Thymus (tissue), 11 donors: ENCODE measurements at regions not wholly inside any gene's neighbourhood (a gene's known extent, or its start where the extent isn't known, plus 50 kb on each side); places are given as distances from the start of the nearest gene placed in this dataset.

Experiments used
- DNase-seq, 9 donors: peaks; one replicate each; pipeline ENCODE4 v3.0.0-alpha.2; 2013; ENCODE audit warnings: low spot score in 9 of 9, low read depth in 6 of 9, missing footprints in 1 of 9
- H3K27ac ChIP-seq, 2 donors: one replicate each; pipeline ENCODE4 v1.5.1; 2013; ENCODE audit warnings: control low read depth in 1 of 2, low read depth in 1 of 2, low read length in 1 of 2, mild to moderate bottlenecking in 1 of 2, moderate library complexity in 1 of 2
- H3K27me3 ChIP-seq, 2 donors: one replicate each; pipeline ENCODE4 v1.5.1; 2013; ENCODE audit warnings: low read length in 1 of 2; ENCODE audit not compliant: control insufficient read depth in 2 of 2, insufficient read depth in 1 of 2
- H3K36me3 ChIP-seq, 2 donors: one replicate each; pipeline ENCODE4 v1.5.1; 2013; ENCODE audit warnings: low read length in 1 of 2, mild to moderate bottlenecking in 1 of 2, moderate library complexity in 1 of 2; ENCODE audit not compliant: control insufficient read depth in 2 of 2, insufficient read depth in 2 of 2
- H3K4me1 ChIP-seq, 2 donors: one replicate each; pipeline ENCODE4 v1.5.1; 2013; ENCODE audit warnings: low read length in 2 of 2; ENCODE audit not compliant: control insufficient read depth in 2 of 2, insufficient read depth in 2 of 2
- H3K4me3 ChIP-seq, 2 donors: one replicate each; pipeline ENCODE4 v1.5.1; 2013; ENCODE audit warnings: low read length in 2 of 2, control low read depth in 1 of 2, mild to moderate bottlenecking in 1 of 2
- H3K9me3 ChIP-seq, 2 donors: one replicate each; pipeline ENCODE4 v1.5.1; 2013; ENCODE audit warnings: low read length in 1 of 2, mild to moderate bottlenecking in 1 of 2; ENCODE audit not compliant: control insufficient read depth in 2 of 2, insufficient read depth in 1 of 2
- WGBS: extraction: QIAGEN DNeasy Blood & Tissue Kit; methylation state at CpG from one replicate; pipeline ENCODE4 v1.1.7; 2013; 5-methylcytosine and 5-hydroxymethylcytosine counted together
- donor health status: healthy.

DNA sequence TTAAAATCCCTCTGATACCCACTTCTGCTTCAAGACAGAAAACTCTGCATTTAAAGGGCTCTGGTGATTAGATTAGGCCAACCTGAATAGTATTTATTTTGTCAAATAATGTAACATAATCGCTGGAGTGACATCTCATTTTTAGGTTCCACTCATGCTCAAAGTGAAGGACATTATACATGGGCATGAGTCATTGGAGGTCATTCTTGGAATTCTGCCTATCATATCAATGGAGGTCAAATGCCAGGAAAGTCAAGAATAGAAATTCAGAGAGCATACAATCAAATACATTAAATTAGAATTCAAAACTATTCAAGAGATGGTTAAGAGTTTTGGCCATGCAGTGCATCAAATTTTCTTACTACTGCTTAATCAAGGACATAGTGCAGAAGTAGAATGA is 50.8 kb upstream of the PRSS1 start:
- Histone ChIP-seq H3K27me3 (no peaks in the 10 kb centered on the region), H3K36me3 (no peaks in the 10 kb centered on the region), H3K4me3 (no peak overlapping the region), H3K4me1 (peaks cover 0 to 3% of the 10 kb centered on the region in 2 donors), H3K27ac (no peak overlapping the region), H3K9me3 (no peaks in the 10 kb centered on the region)
- no peak for DNase-seq
- WGBS, result 98% methylated on average over 1 of the region's 1 CpG

DNA sequence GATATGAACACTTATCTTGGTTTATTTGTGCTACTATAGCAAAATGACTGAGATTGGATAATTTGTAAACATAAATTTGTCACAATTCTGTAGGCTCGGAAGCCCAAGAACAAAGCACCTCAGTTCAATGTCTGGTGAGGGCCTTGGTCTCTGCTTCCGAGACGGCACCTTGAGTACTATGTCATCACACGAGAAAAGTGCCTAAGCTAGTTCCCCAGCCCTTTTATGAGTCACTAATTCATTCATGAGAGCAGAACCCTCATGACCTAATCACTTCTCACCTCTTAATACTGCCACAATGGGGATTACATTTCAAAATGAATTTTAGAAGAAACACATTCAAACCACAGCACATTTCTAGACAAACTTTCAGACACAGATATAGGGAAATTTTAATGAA is 52.0 kb upstream of the PRSS1 start:
- 95% methylated on average over 4 of the region's 4 CpGs for WGBS
- H3K27me3 ChIP-seq, result no peaks in the 10 kb centered on the region
- no peak for DNase-seq
- H3K36me3 ChIP-seq, result no peaks in the 10 kb centered on the region
- H3K4me1 ChIP-seq, result peaks cover 0 to 3% of the 10 kb centered on the region in 2 donors
- H3K4me3 ChIP-seq, result no peak overlapping the region
- no peaks in the 10 kb centered on the region for H3K9me3 ChIP-seq
- H3K27ac ChIP-seq, result no peak overlapping the region

DNA sequence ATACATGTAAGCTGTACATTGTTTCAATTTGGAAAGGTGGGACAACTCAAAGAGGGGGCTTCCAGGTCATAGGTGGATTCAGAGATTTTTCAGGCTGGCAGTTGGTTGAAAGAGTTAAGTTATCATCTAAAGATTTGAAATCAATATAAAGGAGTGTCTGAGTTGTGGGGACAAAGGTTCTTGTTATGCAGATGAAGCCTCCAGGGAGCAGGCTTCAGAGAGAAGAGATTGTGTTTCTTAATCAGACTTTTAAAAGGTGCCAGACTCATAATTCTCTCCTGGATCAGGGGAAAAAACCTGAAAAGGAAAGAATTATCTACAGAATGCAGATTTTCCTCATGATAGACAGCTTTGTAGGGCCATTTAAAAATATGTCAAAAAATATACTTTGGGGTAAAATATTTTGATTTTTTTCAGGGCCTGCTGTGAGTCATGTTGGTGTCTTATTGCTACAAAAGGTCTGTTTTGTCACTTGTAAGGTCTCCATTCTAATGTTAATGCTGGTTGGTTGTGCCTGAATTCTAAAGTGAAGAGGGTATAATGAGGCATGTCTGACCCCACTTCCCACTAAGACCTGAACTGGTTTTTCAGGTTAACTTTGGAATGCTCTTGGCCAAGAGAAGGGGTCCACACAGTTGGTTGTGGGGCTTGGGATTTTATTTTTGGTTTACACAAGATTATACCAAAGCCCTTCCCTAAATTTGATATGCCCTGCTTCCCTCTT is 52.7 kb upstream of the PRSS1 start:
- no peaks in the 10 kb centered on the region for H3K36me3 ChIP-seq
- H3K4me1 ChIP-seq, result peaks cover 0 to 3% of the 10 kb centered on the region in 2 donors
- no peak overlapping the region for H3K4me3 ChIP-seq
- no peaks in the 10 kb centered on the region for H3K27me3 ChIP-seq
- no peaks in the 10 kb centered on the region for H3K9me3 ChIP-seq
- DNase-seq, result no peak
- no peak overlapping the region for H3K27ac ChIP-seq

DNA sequence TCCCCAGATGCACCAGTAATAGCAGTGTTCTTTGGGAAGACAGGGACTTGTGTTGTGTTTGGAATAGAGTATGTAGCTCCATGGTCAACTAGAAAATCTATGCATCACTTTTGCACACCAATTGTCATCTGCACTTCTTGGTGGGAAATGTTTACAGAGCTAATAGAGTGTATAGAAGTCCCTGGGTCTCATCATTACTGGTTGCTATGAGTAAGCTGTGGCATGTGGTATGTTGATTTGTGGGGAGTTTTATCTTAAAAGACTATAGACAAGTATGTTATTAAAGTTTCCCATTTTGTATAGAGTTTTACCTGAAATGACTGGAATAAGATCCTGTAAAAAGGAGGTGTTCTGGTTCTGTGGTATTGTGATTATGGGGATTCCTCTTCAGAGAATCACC is 55.4 kb upstream of the PRSS1 start:
- H3K4me1 ChIP-seq, result peaks cover 0 to 8% of the 10 kb centered on the region in 2 donors
- H3K4me3 ChIP-seq, result no peak overlapping the region
- no peaks in the 10 kb centered on the region for H3K36me3 ChIP-seq
- no peak for DNase-seq
- no peak overlapping the region for H3K27ac ChIP-seq
- no peaks in the 10 kb centered on the region for H3K9me3 ChIP-seq
- H3K27me3 ChIP-seq, result no peaks in the 10 kb centered on the region

DNA sequence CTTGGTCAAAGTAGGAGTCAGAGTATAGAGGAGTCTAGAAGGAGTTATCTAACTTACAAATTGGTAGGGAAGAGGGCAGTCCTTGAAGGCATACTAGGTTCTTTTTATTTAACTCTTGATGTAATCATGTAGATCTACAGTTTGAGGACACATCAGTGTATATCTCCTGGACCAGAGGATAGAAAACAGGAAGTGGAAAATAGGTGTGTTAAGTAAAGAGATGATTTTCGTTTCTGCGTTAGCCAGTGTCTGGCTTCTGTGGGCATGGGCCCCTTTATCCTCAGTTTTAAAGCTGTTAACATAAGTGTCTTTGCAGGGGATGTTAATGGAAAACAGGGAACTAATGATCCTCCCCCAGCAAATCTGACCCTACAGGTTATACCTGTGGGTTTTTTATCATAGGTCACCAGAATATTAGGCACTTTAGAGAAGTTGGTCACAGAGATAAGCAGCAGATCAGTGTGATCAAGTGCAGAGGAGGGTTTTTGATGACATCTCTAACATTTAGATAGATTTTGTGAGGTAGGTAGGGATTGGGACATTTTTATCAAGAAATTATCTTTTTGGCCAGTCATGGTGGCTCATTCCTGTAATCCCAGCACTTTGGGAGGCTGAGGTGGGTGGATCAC is 58.6 kb upstream of the PRSS1 start:
- WGBS, result 39% methylated on average over 2 of the region's 2 CpGs

DNA sequence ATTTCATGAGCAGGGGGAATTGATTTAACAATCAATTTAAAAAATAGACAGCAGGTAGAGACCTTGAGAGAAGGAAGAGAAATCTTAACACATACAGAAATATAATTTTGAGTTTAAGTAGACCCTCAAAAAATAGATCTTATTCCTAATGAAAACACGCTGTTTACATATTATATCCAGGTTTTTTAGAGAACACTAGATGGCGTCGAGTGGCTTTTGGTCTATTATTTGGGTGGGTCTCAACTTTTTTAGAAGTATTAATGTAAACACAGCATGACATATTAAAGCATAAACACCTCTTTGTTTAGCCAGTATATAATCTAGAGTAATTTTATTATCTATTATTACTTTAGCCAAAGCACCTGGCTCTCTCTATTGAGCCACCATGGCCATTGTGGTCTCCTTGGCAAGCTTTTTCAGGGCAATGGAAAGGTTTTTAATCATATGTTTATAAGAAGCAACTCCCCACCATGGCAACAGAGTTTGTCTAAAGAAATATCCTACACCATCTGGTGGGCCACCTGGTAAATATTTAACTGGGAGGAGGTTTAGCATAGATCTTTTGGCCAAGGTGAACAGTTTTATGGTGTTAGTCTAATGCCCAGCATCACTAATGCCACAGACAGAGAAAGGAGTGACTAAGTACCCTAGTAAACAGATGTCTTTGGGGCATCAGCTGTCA is 59.7 kb upstream of the PRSS1 start:
- no peaks in the 10 kb centered on the region for H3K9me3 ChIP-seq
- no peak overlapping the region for H3K4me3 ChIP-seq
- DNase-seq, result no peak
- H3K27ac ChIP-seq, result no peak overlapping the region
- H3K4me1 ChIP-seq, result peaks cover 0 to 13% of the 10 kb centered on the region in 2 donors
- no peaks in the 10 kb centered on the region for H3K27me3 ChIP-seq
- WGBS, result 63% methylated on average over 3 of the region's 3 CpGs
- no peaks in the 10 kb centered on the region for H3K36me3 ChIP-seq

More for the DNA sequence above, 58.6 kb upstream of the PRSS1 start:
- Histone ChIP-seq H3K9me3 (no peaks in the 10 kb centered on the region), H3K27ac (no peak overlapping the region), H3K4me3 (no peak overlapping the region), H3K4me1 (peaks cover 0 to 12% of the 10 kb centered on the region in 2 donors), H3K36me3 (no peaks in the 10 kb centered on the region), H3K27me3 (no peaks in the 10 kb centered on the region)
- DNase-seq, result no peak

DNA sequence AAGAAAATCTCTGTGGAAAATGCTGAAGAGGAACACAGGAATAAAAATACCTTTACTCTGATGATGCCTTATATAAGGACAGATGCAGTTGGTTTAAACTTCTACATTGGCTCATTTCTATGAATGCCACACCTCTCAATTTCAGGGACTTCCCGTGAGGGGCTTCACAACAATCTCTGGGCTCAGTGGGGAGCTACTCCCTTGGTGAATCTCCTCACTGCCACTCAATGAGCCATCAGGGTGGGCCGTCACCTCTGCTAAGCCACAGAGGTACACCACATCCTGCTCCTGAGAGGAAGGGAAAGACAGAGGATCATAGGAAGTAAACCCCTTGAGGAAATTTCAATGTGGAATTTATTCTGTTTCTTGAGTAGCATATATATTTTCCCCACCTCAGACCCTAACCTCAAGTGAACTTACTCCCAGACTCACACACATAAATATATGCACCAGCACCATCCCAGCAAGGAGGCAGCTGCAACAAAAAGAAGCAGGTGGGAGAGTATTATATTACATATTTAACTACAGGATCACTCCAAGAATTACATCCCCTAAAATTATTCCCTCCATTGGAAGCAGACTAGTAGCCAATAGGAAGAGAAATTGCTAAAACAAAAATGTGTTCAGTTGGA is 63.3 kb upstream of the PRSS1 start:
- no peaks in the 10 kb centered on the region for H3K27me3 ChIP-seq
- WGBS, result 9% methylated on average over 2 of the region's 2 CpGs
- H3K9me3 ChIP-seq, result no peaks in the 10 kb centered on the region
- H3K4me1 ChIP-seq, result peaks cover 0 to 12% of the 10 kb centered on the region in 2 donors
- no peak overlapping the region for H3K4me3 ChIP-seq
- no peak for DNase-seq
- no peaks in the 10 kb centered on the region for H3K36me3 ChIP-seq
- H3K27ac ChIP-seq, result no peak overlapping the region

DNA sequence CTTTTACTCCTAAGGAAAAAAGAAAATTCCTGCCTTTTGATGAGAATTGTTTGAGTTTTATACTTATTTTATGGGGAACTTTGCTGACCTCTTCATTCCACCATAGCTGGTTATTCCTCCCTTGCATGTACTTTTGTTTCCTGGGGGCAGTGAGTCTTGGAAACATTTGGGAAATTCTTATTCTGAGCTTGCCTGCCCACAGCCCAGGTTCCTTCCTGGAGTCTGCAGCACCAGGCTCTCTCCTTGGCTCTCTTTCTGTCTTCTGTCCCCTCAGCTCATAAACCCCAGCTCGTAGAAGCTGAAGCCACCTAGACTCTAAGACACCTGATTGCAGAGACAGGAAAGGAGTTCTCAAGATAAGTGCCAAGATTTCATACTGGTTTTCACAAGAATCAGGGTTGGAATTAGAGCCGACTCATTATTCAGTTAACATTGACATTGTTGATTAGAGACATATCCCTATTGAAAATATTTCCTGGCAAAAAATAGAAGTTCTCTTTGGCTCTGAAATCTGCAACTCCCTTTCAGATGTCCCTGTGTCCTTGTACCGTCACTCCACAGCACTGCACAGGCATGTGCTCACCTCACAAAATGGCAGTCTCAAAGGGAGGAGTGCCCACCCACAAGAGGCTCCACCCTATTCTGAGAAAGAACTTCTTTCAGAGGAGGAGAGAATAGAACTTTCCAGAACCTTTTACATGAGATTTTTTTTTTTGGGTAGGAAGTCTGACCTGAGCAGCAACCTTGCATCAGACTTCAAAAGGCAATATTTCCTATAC is 67.8 kb upstream of the PRSS1 start:
- no peaks in the 10 kb centered on the region for H3K9me3 ChIP-seq
- no peak overlapping the region for H3K27ac ChIP-seq
- H3K4me1 ChIP-seq, result peaks cover 0 to 6% of the 10 kb centered on the region in 2 donors
- H3K4me3 ChIP-seq, result no peak overlapping the region
- WGBS, result 59% methylated on average over 3 of the region's 3 CpGs
- no peaks in the 10 kb centered on the region for H3K36me3 ChIP-seq
- no peaks in the 10 kb centered on the region for H3K27me3 ChIP-seq
- no peak for DNase-seq
